ENCODE measurements at regions not wholly inside any gene's neighbourhood (a gene's known extent, or its start where the extent isn't known, plus 50 kb on each side); places are given as distances from the start of the nearest gene placed in this dataset.
"Not testable (repeated sequence)": the region's sequence is repeated elsewhere in the genome, so short reads cannot be mapped to it uniquely, and the experiment has no call there.

DNA sequence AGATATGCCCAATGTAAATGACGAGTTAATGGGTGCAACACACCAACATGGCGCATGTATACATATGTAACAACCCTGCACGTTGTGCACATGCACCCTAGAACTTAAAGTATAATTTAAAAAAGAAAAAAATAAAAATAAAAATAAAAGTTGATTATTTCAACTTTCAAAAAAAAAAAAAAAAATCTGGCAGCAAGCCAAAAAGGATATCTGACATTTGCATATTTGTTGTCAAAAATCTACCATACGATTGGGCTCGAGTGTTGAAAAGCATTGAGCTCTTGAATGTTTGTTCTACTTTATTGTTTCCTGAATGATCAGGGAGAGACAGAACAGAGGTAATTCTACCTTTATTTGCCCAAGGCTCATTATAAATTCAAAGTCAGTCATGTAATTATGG lies 310.5 kb upstream of the MON1B start:
- DNase-seq (ENCODE audit: low spot score); ATAC-seq; CTCF ChIA-PET; H3K4me1 Mint-ChIP-seq; H3K4me3 Mint-ChIP-seq; H3K27ac Mint-ChIP-seq; POLR2A ChIA-PET; H3K27me3 Mint-ChIP-seq (ENCODE audit: low read depth): not testable (repeated sequence)
- Mint-ChIP-seq H3K36me3 (peaks cover 25% of the 10 kb centered on the region), H3K9me3 (peaks cover 41% of the 10 kb centered on the region)

DNA sequence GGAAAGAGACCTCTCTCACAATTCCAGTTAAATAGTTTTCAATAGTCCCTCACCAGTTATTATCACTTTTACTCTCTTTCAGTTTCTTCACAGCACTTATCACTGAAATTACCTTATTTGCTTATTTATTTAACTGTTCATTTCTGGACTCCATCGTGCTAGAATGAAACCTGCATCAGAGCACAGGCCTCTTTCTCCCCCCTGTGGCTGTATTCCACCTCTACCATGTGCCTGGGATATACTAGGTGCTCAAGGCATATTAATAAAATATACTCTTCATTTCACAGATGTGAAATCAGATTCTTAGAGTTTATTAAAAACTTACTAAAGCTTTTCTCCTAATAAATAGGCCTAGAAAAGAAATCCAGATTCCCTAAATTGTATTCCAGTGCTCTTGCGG lies 308.9 kb upstream of the MON1B start:
- ChIA-PET CTCF (no interaction called here), POLR2A (no interaction called here)
- Mint-ChIP-seq H3K36me3 (peaks cover 25% of the 10 kb centered on the region), H3K4me3 (no peak overlapping the region), H3K27me3 (ENCODE audit: low read depth) (no peaks in the 10 kb centered on the region), H3K9me3 (peaks cover 39% of the 10 kb centered on the region), H3K27ac (no peak overlapping the region), H3K4me1 (peaks cover 12% of the 10 kb centered on the region)
- DNase-seq (ENCODE audit: low spot score), result no peak
- no peak for ATAC-seq
- TF ChIP-seq RORB (CRISPR knock-in tag; IDR thresholded peaks at IDR 0.05) (no peak), PRRX2 (CRISPR knock-in tag; IDR thresholded peaks at IDR 0.05) (no peak), ZNF423 (CRISPR knock-in tag; IDR thresholded peaks at IDR 0.05) (no peak), CREB1 (CRISPR knock-in tag; IDR thresholded peaks at IDR 0.05) (no peak), FOXP1 (CRISPR knock-in tag; IDR thresholded peaks at IDR 0.05; ENCODE audit: borderline replicate concordance) (no peak)

DNA sequence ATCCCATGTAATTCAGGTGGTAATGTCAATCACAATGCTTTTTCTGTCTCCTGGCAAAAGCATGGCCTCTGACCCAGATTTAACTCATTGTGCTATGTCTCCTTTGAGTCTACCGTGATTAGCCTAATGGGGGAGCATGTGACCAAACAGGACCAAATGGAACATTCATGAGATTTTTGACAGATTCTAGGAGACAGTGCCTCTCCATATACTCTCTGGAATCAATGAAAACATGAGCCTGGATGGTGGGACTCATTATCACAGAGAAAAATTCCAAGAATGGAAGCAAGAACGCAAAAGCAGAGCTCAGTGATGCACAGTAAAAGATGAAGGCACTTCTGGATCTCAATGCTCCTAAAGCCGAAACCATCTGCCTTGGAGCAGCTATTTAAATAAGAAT lies 307.9 kb upstream of the MON1B start:
- no peak for DNase-seq (ENCODE audit: low spot score)
- no peak for ATAC-seq
- CTCF ChIA-PET, result no interaction called here
- Mint-ChIP-seq H3K4me1 (peaks cover 12% of the 10 kb centered on the region), H3K36me3 (peaks cover 23% of the 10 kb centered on the region), H3K4me3 (no peak overlapping the region), H3K9me3 (peaks cover 36% of the 10 kb centered on the region), H3K27me3 (ENCODE audit: low read depth) (no peaks in the 10 kb centered on the region), H3K27ac (no peak overlapping the region)
- TF ChIP-seq, protein P1, sequence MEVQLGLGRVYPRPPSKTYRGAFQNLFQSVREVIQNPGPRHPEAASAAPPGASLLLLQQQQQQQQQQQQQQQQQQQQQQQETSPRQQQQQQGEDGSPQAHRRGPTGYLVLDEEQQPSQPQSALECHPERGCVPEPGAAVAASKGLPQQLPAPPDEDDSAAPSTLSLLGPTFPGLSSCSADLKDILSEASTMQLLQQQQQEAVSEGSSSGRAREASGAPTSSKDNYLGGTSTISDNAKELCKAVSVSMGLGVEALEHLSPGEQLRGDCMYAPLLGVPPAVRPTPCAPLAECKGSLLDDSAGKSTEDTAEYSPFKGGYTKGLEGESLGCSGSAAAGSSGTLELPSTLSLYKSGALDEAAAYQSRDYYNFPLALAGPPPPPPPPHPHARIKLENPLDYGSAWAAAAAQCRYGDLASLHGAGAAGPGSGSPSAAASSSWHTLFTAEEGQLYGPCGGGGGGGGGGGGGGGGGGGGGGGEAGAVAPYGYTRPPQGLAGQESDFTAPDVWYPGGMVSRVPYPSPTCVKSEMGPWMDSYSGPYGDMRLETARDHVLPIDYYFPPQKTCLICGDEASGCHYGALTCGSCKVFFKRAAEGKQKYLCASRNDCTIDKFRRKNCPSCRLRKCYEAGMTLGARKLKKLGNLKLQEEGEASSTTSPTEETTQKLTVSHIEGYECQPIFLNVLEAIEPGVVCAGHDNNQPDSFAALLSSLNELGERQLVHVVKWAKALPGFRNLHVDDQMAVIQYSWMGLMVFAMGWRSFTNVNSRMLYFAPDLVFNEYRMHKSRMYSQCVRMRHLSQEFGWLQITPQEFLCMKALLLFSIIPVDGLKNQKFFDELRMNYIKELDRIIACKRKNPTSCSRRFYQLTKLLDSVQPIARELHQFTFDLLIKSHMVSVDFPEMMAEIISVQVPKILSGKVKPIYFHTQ (CRISPR knock-in tag; IDR thresholded peaks at IDR 0.05), result no peak
- TF ChIP-seq ZNF263 (CRISPR knock-in tag; IDR thresholded peaks at IDR 0.05; ENCODE audit: low read depth), result no peak
- no peak for TF ChIP-seq RELA (CRISPR knock-in tag; IDR thresholded peaks at IDR 0.05; ENCODE audit: borderline replicate concordance)
- POLR2A ChIA-PET, result no interaction called here

DNA sequence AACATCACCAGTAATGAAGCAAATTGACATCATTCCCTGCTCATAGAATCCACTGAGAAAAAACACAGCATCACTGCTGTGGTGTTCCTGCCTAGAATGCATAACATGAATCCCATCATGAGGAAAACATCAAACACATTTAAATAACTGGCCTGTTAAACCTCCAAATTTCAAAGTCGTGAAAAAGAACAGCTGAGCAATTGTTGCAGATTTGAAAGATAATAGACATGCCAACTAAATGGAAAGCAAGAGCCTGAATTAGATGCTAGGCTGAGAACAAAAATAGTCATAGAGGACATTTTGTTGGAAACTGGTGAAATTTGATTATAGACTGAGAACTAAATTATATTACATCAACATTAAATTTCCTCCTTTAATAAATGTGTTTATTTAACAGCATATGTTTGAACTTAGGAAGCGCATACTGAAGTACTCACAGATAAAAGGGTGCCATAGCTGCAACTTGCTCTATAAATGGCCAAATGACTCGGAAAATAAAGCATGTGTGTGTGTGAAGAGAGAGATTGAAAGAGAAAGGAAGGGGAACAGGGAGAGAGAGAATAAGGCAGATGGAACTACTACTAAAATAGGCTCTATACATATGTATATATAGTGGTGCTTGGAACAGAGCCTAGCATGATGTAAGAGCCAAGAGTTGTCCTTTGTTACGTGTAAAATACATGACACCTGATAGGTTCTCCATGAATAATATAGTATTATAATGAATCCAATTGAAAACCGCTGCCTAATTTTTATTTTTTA lies 305.0 kb upstream of the MON1B start:
- Mint-ChIP-seq H3K27ac (no peak overlapping the region), H3K9me3 (peaks cover 37% of the 10 kb centered on the region), H3K27me3 (ENCODE audit: low read depth) (no peaks in the 10 kb centered on the region; the same call in 1 of the 2 replicates), H3K36me3 (peaks cover 16% of the 10 kb centered on the region), H3K4me3 (no peak overlapping the region), H3K4me1 (peaks cover 12% of the 10 kb centered on the region)
- CTCF ChIA-PET, result no interaction called here
- TF ChIP-seq SMAD3 (CRISPR knock-in tag; IDR thresholded peaks at IDR 0.05; ENCODE audit: borderline replicate concordance) (no peak), RELA (CRISPR knock-in tag; IDR thresholded peaks at IDR 0.05; ENCODE audit: borderline replicate concordance) (no peak), GRHL2 (CRISPR knock-in tag; IDR thresholded peaks at IDR 0.05; ENCODE audit: insufficient replicate concordance, severe bottlenecking) (no peak), ATF1 (CRISPR knock-in tag; IDR thresholded peaks at IDR 0.05) (no peak)
- POLR2A ChIA-PET, result no interaction called here
- no peak for ATAC-seq
- DNase-seq (ENCODE audit: low spot score), result no peak

DNA sequence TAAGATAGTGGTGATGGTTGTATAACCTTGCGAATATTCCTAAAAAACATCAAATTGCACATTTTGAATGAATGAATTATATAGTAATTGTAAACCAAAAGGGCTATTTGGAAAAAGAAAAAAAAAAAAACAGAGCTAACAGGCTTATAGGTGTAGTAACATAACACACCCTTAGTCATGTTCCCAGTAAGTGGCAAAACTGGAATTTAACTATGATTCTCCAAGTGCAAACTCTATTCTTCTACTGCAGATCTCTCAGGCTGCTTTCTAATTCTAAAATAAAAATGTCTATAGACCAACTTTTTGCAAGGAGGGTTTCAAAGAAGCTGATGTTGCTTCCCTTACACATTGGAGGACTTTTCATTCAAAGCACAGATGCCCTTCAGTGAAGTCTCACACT lies 293.2 kb upstream of the MON1B start:
- POLR2A ChIA-PET, result no interaction called here
- TF ChIP-seq, protein P2, sequence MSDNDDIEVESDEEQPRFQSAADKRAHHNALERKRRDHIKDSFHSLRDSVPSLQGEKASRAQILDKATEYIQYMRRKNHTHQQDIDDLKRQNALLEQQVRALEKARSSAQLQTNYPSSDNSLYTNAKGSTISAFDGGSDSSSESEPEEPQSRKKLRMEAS (CRISPR knock-in tag; IDR thresholded peaks at IDR 0.05), result no peak
- no peak for TF ChIP-seq TP53 (CRISPR knock-in tag; IDR thresholded peaks at IDR 0.05)
- Mint-ChIP-seq H3K4me3 (no peak overlapping the region), H3K27me3 (ENCODE audit: low read depth) (no peaks in the 10 kb centered on the region), H3K27ac (no peak overlapping the region), H3K9me3 (peaks cover 63% of the 10 kb centered on the region), H3K36me3 (peaks cover 31% of the 10 kb centered on the region), H3K4me1 (no peaks in the 10 kb centered on the region)
- DNase-seq (ENCODE audit: low spot score) (no peak), ATAC-seq (no peak)
- CTCF ChIA-PET, result no interaction called here

All from WTC11 (cell line).